HEK293 (cell line): ENCODE measurements at regions not wholly inside any gene's neighbourhood (a gene's known extent, or its start where the extent isn't known, plus 50 kb on each side); places are given as distances from the start of the nearest gene placed in this dataset.

Experiments
- CTCF ChIA-PET: fragments of 350-600 bp; formaldehyde crosslinking; extraction: SDS; loops from one replicate; lab custom pipeline; 2021; ENCODE audit warnings: antibody characterized with exemption; lab: Yijun Ruan, JAX
- POLR2A ChIA-PET: fragments of 300-600 bp; formaldehyde crosslinking; extraction: SDS; loops from one replicate; lab custom pipeline; 2020; ENCODE audit warnings: antibody characterized with exemption, inconsistent platforms; lab: Yijun Ruan, JAX
- H3K27ac ChIP-seq: fragments of 200-500 bp; sonication (Bioruptor generic); 2 replicates; pipeline ENCODE4 v1.5.1; 2014; ENCODE audit warnings: low read depth, low read length, control low read depth, inconsistent platforms; ENCODE audit errors: extremely low read depth
- H3K36me3 ChIP-seq, 2 experiments: fragments of 200-500 bp in 1 of 2; sonication (Bioruptor generic) in 1 of 2; 1 replicate in 1 of 2; 2 replicates in 1 of 2; pipeline ENCODE4 v1.5.1; 2014 to 2017; ENCODE audit warnings: inconsistent platforms in 2 of 2, low read length in 2 of 2; ENCODE audit not compliant: control insufficient read depth in 2 of 2, insufficient read depth in 1 of 2
- H3K4me1 ChIP-seq: fragments of 200-500 bp; sonication (Bioruptor generic); 2 replicates; pipeline ENCODE4 v1.5.1; 2014; ENCODE audit warnings: mild to moderate bottlenecking, low read length, inconsistent platforms; ENCODE audit not compliant: control insufficient read depth, insufficient read depth
- H3K4me3 ChIP-seq: 2 replicates; pipeline ENCODE4 v1.5.1; 2011; ENCODE audit warnings: low read depth, mild to moderate bottlenecking, control low read depth, low read length, moderate library complexity
- H3K9me3 ChIP-seq: fragments of 200-500 bp; sonication (Bioruptor generic); 2 replicates; pipeline ENCODE4 v1.5.1; 2014; ENCODE audit warnings: low read depth, low read length, inconsistent platforms; ENCODE audit not compliant: control insufficient read depth, insufficient read depth
- EGR2 ChIP-seq: fragments of 450-650 bp; formaldehyde crosslinking; IDR thresholded peaks from 2 replicates; pipeline ENCODE4 v1.5.1; 2016; ENCODE audit warnings: low read depth, missing biosample characterization, missing genetic modification characterization
- HOXA7 ChIP-seq: sonication (generic); formaldehyde crosslinking; IDR thresholded peaks from 2 replicates; pipeline ENCODE4 v1.8.1; 2022; ENCODE audit warnings: missing genetic modification reagents, borderline replicate concordance
- HOXC10 ChIP-seq: sonication (generic); formaldehyde crosslinking; IDR thresholded peaks from 2 replicates; pipeline ENCODE4 v1.8.1; 2023; ENCODE audit warnings: mild to moderate bottlenecking, missing genetic modification reagents
- IKZF3 ChIP-seq: fragments of 450-650 bp; IDR thresholded peaks from 2 replicates; pipeline ENCODE4 v1.5.0; 2018; ENCODE audit warnings: missing biosample characterization, mild to moderate bottlenecking, missing genetic modification characterization, moderate library complexity
- KLF8 ChIP-seq: fragments of 450-650 bp; formaldehyde crosslinking; IDR thresholded peaks from 2 replicates; pipeline ENCODE4 v1.5.1; 2016; ENCODE audit warnings: missing biosample characterization, missing genetic modification characterization
- SP2 ChIP-seq: fragments of 450-650 bp; formaldehyde crosslinking; IDR thresholded peaks from 2 replicates; pipeline ENCODE4 v1.5.1; 2016; ENCODE audit warnings: missing biosample characterization, missing genetic modification characterization
- TRIM28 ChIP-seq: IDR thresholded peaks from 2 replicates; pipeline ENCODE4 v1.6.1; 2011; ENCODE audit warnings: low read length, control low read depth, borderline replicate concordance
- ZBTB8A ChIP-seq: fragments of 450-650 bp; formaldehyde crosslinking; IDR thresholded peaks from 2 replicates; pipeline ENCODE4 v1.5.1; 2016; ENCODE audit warnings: missing biosample characterization, missing genetic modification characterization
- ZNF133 ChIP-seq: fragments of 450-650 bp; formaldehyde crosslinking; IDR thresholded peaks from 2 replicates; pipeline ENCODE4 v1.5.1; 2016; ENCODE audit warnings: missing biosample characterization, missing genetic modification characterization
- ZNF211 ChIP-seq: fragments of 450-650 bp; formaldehyde crosslinking; IDR thresholded peaks from 2 replicates; pipeline ENCODE4 v1.5.1; 2016; ENCODE audit warnings: low read depth, missing biosample characterization, missing genetic modification characterization
- ZNF214 ChIP-seq: fragments of 450-650 bp; formaldehyde crosslinking; IDR thresholded peaks from 2 replicates; pipeline ENCODE4 v1.5.1; 2017; ENCODE audit warnings: missing biosample characterization, mild to moderate bottlenecking, missing genetic modification characterization, borderline replicate concordance
- ZNF354C ChIP-seq: fragments of 450-650 bp; formaldehyde crosslinking; IDR thresholded peaks from 2 replicates; pipeline ENCODE4 v1.5.1; 2016; ENCODE audit warnings: missing biosample characterization, missing genetic modification characterization, low read depth, borderline replicate concordance
- ZNF433 ChIP-seq: fragments of 450-650 bp; formaldehyde crosslinking; IDR thresholded peaks from 2 replicates; pipeline ENCODE4 v1.5.1; 2016; ENCODE audit warnings: missing biosample characterization, missing genetic modification characterization, low read depth
- ZNF560 ChIP-seq: fragments of 450-650 bp; formaldehyde crosslinking; IDR thresholded peaks from 2 replicates; pipeline ENCODE4 v1.5.1; 2017; ENCODE audit warnings: missing biosample characterization, missing genetic modification characterization, borderline replicate concordance
- ZNF777 ChIP-seq: fragments of 450-650 bp; formaldehyde crosslinking; IDR thresholded peaks from 2 replicates; pipeline ENCODE4 v1.5.1; 2017; ENCODE audit warnings: missing biosample characterization, missing genetic modification characterization, borderline replicate concordance
- ZNF843 ChIP-seq: fragments of 450-650 bp; formaldehyde crosslinking; IDR thresholded peaks from 2 replicates; pipeline ENCODE4 v1.5.1; 2016; ENCODE audit warnings: missing biosample characterization, missing genetic modification characterization
- ZSCAN23 ChIP-seq: fragments of 450-650 bp; formaldehyde crosslinking; IDR thresholded peaks from 2 replicates; pipeline ENCODE4 v1.5.1; 2016; ENCODE audit warnings: missing biosample characterization, missing genetic modification characterization
- TF ChIP-seq, protein P1 (sequence below): fragments of 450-650 bp; formaldehyde crosslinking; IDR thresholded peaks from 2 replicates; pipeline ENCODE4; 2016; ENCODE audit warnings: missing biosample characterization, missing genetic modification characterization
- TF ChIP-seq, protein P2 (sequence below): fragments of 450-650 bp; formaldehyde crosslinking; IDR thresholded peaks from 2 replicates; pipeline ENCODE4 v1.5.1; 2016; ENCODE audit warnings: missing biosample characterization, missing genetic modification characterization
- TF ChIP-seq, protein P3 (sequence below): fragments of 450-650 bp; formaldehyde crosslinking; IDR thresholded peaks from 2 replicates; pipeline ENCODE4 v1.5.0; 2017; ENCODE audit warnings: missing biosample characterization, missing genetic modification characterization, borderline replicate concordance
- TF ChIP-seq, protein P4 (sequence below): fragments of 450-650 bp; formaldehyde crosslinking; IDR thresholded peaks from 2 replicates; pipeline ENCODE4 v1.5.1; 2016; ENCODE audit warnings: missing biosample characterization, missing genetic modification characterization

DNA sequence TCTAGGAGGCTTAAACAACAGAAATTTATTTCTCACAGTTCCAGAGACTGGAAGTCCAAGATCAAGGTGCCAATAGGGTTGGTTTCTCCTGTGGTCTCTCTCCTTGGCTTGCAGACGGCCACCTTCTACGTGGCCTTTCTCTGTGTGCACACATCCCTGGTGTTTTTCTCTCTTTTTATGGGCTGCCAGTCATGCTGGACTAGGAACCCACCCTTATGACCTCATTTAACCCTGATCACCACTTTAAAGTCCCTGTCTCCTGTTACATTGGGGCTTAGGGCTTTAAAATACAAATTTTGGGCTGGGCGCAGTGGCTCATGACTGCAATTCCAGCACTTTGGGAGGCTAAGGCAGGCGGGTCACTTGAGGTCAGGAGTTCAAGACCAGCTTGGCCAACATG, 157.1 kb downstream of the TLE1 start:
- TF ChIP-seq HOXA7 (no peak), TRIM28 (no peak), KLF8 (no peak), ZNF560 (tag by site-specific recombination) (no peak), ZNF433 (tag by site-specific recombination) (no peak), ZSCAN23 (tag by site-specific recombination) (no peak), IKZF3 (tag by site-specific recombination) (no peak), ZNF133 (tag by site-specific recombination) (no peak), ZBTB8A (tag by site-specific recombination) (no peak), ZNF211 (no peak), ZNF214 (tag by site-specific recombination) (no peak), HOXC10 (no peak), ZNF777 (tag by site-specific recombination) (no peak), SP2 (tag by site-specific recombination) (no peak), EGR2 (tag by site-specific recombination) (no peak)
- TF ChIP-seq, protein P1, sequence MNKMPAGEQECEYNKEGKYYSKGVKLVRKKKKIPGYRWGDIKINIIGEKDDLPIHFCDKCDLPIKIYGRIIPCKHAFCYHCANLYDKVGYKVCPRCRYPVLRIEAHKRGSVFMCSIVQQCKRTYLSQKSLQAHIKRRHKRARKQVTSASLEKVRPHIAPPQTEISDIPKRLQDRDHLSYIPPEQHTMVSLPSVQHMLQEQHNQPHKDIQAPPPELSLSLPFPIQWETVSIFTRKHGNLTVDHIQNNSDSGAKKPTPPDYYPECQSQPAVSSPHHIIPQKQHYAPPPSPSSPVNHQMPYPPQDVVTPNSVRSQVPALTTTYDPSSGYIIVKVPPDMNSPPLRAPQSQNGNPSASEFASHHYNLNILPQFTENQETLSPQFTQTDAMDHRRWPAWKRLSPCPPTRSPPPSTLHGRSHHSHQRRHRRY (tag by site-specific recombination): no peak
- TF ChIP-seq, protein P2, sequence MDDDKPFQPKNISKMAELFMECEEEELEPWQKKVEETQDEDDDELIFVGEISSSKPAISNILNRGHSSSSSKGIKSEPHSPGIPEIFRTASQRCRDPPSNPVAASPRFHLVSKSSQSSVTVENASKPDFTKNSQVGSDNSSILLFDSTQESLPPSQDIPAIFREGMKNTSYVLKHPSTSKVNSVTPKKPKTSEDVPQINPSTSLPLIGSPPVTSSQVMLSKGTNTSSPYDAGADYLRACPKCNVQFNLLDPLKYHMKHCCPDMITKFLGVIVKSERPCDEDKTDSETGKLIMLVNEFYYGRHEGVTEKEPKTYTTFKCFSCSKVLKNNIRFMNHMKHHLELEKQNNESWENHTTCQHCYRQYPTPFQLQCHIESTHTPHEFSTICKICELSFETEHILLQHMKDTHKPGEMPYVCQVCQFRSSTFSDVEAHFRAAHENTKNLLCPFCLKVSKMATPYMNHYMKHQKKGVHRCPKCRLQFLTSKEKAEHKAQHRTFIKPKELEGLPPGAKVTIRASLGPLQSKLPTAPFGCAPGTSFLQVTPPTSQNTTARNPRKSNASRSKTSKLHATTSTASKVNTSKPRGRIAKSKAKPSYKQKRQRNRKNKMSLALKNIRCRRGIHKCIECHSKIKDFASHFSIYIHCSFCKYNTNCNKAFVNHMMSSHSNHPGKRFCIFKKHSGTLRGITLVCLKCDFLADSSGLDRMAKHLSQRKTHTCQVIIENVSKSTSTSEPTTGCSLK (tag by site-specific recombination): no peak
- TF ChIP-seq, protein P3, sequence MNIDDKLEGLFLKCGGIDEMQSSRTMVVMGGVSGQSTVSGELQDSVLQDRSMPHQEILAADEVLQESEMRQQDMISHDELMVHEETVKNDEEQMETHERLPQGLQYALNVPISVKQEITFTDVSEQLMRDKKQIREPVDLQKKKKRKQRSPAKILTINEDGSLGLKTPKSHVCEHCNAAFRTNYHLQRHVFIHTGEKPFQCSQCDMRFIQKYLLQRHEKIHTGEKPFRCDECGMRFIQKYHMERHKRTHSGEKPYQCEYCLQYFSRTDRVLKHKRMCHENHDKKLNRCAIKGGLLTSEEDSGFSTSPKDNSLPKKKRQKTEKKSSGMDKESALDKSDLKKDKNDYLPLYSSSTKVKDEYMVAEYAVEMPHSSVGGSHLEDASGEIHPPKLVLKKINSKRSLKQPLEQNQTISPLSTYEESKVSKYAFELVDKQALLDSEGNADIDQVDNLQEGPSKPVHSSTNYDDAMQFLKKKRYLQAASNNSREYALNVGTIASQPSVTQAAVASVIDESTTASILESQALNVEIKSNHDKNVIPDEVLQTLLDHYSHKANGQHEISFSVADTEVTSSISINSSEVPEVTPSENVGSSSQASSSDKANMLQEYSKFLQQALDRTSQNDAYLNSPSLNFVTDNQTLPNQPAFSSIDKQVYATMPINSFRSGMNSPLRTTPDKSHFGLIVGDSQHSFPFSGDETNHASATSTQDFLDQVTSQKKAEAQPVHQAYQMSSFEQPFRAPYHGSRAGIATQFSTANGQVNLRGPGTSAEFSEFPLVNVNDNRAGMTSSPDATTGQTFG (tag by site-specific recombination): no peak
- CTCF ChIA-PET: interaction anchor here (0.6 to 2.1 kb wide), 2 partner anchors 9 to 1960 kb away, joined by 3 to 15 read pairs; no protein-coding TSS in a partner anchor
- Histone ChIP-seq H3K27ac (no peak overlapping the region), H3K36me3 (no peaks in the 10 kb centered on the region), H3K4me3 (no peak overlapping the region), H3K4me1 (no peaks in the 10 kb centered on the region; the same call in 1 of the 2 replicates), H3K9me3 (no peaks in the 10 kb centered on the region)
- POLR2A ChIA-PET: no interaction called here

DNA sequence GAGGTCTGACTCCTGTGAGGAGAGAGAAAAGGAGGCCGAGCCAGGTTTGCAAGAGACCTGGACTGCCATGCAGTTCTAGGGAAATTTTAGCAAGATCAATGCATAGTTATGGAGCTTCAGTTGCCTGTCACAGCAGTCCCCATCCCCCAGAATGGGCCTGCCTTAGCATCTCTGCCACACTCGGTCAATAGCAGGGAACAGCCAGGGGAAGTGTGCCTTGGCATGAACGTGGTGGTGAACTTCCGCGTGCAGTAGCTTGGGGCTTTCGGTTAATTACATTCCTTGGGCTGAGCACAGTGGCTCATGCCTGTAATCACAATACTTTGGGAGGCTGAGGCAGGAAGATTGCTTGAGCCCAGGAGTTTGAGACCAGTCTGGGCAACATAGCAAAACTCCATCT, 157.8 kb downstream of the TLE1 start:
- no peaks in the 10 kb centered on the region; the same call in 1 of the 2 replicates for H3K4me1 ChIP-seq
- POLR2A ChIA-PET: no interaction called here
- no peak overlapping the region for H3K4me3 ChIP-seq
- no peaks in the 10 kb centered on the region for H3K9me3 ChIP-seq
- H3K36me3 ChIP-seq: no peaks in the 10 kb centered on the region
- H3K27ac ChIP-seq: no peak overlapping the region
- no peak for TF ChIP-seq ZNF354C (tag by site-specific recombination)
- TF ChIP-seq, protein P4, sequence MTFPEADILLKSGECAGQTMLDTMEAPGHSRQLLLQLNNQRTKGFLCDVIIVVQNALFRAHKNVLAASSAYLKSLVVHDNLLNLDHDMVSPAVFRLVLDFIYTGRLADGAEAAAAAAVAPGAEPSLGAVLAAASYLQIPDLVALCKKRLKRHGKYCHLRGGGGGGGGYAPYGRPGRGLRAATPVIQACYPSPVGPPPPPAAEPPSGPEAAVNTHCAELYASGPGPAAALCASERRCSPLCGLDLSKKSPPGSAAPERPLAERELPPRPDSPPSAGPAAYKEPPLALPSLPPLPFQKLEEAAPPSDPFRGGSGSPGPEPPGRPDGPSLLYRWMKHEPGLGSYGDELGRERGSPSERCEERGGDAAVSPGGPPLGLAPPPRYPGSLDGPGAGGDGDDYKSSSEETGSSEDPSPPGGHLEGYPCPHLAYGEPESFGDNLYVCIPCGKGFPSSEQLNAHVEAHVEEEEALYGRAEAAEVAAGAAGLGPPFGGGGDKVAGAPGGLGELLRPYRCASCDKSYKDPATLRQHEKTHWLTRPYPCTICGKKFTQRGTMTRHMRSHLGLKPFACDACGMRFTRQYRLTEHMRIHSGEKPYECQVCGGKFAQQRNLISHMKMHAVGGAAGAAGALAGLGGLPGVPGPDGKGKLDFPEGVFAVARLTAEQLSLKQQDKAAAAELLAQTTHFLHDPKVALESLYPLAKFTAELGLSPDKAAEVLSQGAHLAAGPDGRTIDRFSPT (tag by site-specific recombination): no peak
- no peak for TF ChIP-seq ZNF843 (tag by site-specific recombination)
- TF ChIP-seq, all 188 proteins: peak for 0
- CTCF ChIA-PET: interaction anchor here (2.1 kb wide), 1 partner anchor 9 kb away, joined by 15 read pairs; no protein-coding TSS in a partner anchor
